GM19397 (cell line): ENCODE measurements at regions not wholly inside any gene's neighbourhood (a gene's known extent, or its start where the extent isn't known, plus 50 kb on each side); places are given as distances from the start of the nearest gene placed in this dataset.

ENCODE experiments used
- ATAC-seq: cut with Tn5 transposase; IDR thresholded peaks from one replicate; pipeline ENCODE4 v1.9.1; 2021; ENCODE audit warnings: mild to moderate bottlenecking, moderate library complexity; ENCODE audit not compliant: unreplicated experiment

DNA sequence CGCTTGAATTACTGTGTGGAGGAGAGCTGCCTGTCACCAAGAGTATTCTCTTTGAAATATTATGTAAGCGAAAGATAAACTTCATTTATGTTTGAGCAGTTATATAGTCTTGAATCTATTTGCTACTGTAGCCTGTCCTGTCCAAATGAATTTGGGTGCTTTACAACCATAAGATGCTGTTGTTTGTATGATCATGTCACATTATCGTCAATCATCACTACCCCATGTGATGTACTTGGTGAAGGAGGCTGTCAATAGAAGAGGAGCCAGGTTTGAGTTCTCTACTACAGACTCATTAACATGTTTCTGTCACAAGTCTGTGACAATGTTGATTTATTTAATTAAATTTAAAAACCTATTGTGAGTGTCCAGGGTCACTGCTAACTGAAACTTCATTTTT lies 403.3 kb upstream of the MEF2C start:
- ATAC-seq: no peak

GRCh38 chr5:89283728-89284493 lies 400.9 kb upstream of the MEF2C start:
- no peak for ATAC-seq

DNA sequence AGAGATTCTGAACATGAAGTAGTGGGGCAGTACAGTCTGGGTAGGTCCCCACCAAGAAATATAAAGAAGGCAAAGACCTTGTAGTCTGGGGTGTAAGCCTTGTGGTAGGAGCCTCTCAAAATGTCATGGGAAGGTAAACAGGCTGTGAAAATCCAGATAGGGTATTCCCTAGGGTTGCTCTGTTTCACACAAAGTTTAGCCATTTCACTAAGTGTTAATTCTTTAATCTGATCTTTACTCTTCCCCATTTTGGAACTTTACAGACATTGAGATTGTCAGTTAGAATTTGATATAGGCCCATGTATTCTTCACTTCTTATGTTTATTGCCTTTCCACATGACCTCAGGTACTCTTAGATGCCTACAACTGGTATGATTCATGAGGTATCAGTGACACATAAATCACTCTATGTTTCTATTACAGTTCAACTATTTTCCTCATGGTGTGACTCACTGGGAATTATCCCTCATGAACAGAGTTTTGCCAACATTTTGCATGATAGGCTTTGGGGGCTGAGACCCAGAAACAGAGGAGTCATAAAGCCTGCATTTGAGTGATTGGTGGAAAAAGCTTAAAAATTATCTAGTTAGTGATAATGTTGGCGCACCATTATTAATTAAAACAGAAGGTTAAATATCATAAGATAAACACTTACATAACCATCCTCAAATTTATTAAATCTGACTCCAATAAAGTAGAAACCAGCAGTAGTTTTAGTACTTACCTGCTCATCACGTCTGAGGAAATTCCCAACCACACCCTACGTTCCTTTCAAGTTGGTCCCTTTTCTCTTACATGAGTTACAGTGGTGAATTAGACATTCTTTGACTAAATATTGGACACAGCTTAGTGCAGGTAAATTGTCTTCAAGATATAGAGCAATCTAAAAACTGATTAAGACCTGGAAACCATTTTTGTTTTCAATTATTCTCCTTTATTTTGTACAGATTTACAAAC lies 399.8 kb upstream of the MEF2C start:
- no peak for ATAC-seq

- ATAC-seq: no peak
These were observed 399.0 kb upstream of the MEF2C start for GRCh38 chr5:89281766-89282553.

DNA sequence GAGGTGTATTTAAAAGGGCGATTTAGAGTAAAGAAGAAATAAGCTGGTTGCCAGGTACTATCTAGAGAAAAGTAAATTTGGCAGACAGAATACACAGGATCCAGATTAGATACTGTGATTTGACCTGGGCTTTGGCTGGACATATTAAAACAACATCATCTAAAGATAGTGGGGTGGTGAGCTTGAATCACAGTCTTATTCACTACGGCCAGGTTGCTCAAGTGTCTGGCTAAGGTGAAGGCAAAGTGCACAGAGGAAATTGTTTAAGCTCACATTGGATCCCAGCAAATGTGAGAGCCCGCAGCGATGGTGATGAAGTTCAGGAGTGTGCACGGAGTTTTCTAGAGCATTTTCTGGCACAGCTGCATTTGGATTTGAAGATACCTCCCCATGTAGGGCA lies 398.2 kb upstream of the MEF2C start:
- ATAC-seq: no peak

DNA sequence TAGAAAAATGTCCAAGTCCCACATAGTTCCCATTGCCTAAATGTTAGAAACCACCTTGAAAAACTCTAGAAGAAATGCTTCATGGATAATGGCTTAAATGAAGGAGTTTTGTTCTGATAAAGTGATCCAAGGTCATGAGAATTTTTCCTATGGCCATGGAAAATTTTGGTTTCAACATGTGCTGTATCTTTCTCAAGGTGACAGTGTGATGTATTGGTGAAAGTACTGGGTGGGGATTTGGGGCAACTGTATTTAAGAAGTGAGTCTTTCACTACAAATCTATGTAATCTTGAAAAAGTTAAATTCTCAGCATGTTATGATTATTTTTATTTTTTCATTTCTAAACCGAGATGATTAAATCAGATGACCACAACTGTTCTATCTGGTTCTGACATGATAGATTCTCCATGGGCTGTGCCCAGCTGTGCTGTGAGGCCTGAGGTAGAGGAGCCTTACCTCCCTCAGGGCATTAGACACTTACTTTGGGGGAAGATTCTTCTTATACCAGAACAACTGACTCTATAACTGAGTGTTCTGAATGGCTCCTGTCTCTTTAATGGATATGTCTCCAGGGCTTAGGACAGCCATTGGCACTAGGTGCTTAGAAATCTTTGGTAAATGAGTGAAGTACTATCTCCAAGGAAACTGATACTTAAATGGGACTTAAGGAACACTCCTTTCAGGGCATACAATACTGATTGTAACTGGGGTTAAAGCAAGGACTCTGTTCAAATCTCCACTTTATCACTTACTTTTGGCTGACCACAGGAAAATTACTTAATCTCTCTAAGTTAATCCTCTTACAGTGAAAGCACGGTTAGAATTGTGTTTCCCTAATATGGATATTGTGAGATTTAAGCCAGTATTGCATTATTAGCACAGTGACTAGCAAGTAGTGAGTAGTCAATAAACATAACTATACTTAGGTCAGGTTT lies 397.4 kb upstream of the MEF2C start:
- ATAC-seq: no peak

GRCh38 chr5:89279391-89280036 lies 396.5 kb upstream of the MEF2C start:
- no peak for ATAC-seq

DNA sequence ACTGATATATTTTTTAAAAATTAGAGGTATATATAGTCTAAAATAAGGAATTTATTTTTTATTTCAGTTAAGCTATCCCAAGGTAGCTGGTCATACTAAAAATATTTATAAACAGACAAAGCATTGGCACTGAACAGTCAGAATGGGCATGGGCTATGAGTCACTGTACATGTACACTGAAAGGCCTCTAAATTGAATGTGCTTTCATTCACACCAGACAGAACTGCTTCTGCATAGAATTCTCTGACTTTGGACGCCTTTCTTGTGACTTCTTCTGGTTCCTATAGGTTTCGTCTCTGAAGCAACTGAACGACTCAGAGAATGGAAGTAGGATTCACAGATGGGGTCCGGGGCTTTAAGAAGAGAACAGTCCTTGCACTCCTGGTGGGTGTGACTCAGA lies 394.8 kb upstream of the MEF2C start:
- ATAC-seq: no peak

DNA sequence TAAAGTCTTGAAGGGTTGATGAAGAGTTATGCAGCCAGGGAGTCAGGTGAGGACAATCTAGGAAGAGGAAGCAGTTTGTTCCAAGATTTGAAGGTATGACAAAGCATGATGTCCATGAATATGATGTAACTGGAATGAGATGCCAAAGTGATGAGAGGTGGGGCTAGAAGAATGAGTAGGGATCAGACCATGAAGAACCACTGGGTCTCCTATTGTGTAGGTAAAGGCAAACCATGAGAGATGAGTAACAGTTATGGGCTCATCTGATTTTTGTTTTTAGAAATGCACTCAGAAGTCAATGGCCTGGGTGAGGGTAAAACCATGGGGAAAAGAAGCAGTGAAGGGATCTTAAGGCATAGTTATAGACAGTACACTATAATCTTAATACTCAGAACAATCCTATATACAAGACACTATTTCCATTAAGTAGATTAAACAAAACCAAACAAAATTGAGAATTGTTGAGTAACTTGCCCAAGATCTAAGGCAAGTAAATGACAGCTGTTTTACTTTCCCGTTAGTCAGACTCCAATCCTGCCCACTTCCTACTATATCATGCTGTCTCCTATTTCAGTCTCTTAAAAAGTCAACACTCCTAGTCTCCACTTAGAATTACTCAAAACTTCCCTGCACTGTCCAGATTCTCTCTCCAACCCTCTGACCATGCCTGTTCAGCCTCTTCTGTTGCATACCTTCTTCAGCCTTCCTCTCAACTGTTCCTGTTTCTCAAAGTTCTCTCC lies 393.8 kb upstream of the MEF2C start:
- ATAC-seq: no peak

- no peak for ATAC-seq
These were observed 392.3 kb upstream of the MEF2C start for GRCh38 chr5:89275066-89275855.

DNA sequence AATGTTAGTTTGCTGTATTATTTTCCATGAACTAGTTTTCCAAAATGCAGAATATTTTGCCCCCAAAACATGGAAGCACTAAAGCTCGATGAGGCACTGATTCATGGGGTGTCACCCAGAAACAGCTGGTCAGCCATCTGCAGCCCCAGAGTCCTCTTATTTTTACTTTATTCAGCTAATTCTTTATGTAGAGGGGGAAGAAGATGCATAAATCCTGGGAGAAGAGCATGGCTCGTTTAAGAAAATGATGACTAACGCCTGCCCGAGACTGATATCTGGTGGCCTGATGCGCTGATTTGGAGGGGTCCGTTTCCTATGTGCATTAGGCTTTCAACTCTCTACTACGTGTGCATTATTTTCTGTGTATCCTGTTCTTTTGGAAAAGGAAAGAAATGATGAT lies 390.3 kb upstream of the MEF2C start:
- ATAC-seq: no peak

- ATAC-seq: no peak
These were observed 387.9 kb upstream of the MEF2C start for GRCh38 chr5:89270901-89271300.

DNA sequence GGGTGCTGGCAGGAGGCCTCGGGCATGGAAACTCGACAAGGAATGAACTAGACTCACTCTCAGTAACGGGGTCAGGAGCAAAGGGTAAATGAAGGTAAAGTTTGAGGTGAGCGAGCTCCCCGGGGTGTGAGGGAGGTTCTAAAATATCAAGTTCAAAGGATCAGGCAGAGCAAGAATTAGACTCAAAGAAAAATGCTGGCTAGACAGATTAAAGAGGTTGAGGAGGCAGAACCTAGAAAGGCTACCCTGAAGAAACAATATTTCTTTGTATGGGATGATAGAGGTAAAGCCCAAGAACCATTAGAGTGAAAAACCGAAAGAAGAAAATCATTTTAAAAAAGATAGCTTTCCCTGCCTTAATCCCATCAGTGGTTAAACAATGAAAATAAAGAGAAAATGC lies 386.7 kb upstream of the MEF2C start:
- ATAC-seq: no peak

GRCh38 chr5:89268460-89268859 lies 385.5 kb upstream of the MEF2C start:
- no peak for ATAC-seq

DNA sequence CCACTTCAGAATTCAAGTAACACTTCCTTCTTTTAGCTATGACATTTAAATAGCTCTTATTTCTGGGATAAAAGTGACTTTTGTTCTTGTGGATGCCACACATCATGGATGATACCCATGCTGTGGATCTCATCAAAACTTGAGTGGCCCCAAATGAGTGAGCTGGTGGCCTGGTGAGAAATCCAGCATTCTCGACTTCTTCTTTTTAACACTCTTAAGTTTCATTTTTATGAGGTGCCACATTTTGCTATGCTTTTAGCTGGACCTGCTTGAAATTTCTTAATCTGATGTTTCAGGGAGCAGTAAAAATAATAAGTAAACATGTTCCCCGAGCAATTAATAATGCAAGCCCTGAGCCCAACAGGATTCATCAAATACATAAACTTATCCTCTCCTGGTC lies 384.8 kb upstream of the MEF2C start:
- no peak for ATAC-seq

- ATAC-seq: no peak
These were observed 382.7 kb upstream of the MEF2C start for GRCh38 chr5:89265511-89266179.

- no peak for ATAC-seq
These were observed 380.9 kb upstream of the MEF2C start for GRCh38 chr5:89263846-89264245.

DNA sequence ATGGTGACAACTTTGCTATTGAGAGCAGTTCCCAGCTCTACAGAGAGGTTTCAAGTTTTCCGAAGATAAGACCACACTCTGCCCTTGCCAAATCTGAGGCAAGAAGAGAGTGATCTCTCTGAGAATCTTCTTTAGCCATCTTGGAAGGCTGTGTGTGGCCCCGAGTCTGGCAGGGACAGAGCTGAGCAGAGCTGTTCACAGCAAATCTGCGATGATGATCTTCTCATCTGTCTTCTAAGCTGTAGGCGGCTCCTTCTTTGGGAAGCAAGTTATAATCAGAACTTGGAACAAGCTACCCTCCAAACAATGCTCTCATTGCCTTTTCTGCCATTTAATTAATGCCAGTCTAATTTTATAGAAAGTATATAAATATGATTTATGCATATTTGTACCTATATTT lies 379.0 kb upstream of the MEF2C start:
- no peak for ATAC-seq
